GM13977 (cell line): ENCODE measurements at regions not wholly inside any gene's neighbourhood (a gene's known extent, or its start where the extent isn't known, plus 50 kb on each side); places are given as distances from the start of the nearest gene placed in this dataset.

Experiments
- DNase-seq: peaks from one replicate; pipeline ENCODE4 v3.0.0; 2012; ENCODE audit warnings: low spot score
- in situ Hi-C: fragments of 300-500 bp; cut with MboI; formaldehyde crosslinking; loops from one replicate; pipeline ENCODE4 v1.12.0; 2022; ENCODE audit warnings: low sequenced_read_pairs, low pct_unique_long_range_greater_than_20kb, mixed read lengths, inconsistent platforms; ENCODE audit not compliant: unreplicated experiment
- TF ChIP-seq, protein P1 (sequence below): IDR thresholded peaks from 2 replicates; pipeline ENCODE4 v1.5.1; 2012; ENCODE audit warnings: mild to moderate bottlenecking, control low read depth; ENCODE audit not compliant: insufficient read depth; ENCODE audit errors: extremely low read depth, missing control alignments

DNA sequence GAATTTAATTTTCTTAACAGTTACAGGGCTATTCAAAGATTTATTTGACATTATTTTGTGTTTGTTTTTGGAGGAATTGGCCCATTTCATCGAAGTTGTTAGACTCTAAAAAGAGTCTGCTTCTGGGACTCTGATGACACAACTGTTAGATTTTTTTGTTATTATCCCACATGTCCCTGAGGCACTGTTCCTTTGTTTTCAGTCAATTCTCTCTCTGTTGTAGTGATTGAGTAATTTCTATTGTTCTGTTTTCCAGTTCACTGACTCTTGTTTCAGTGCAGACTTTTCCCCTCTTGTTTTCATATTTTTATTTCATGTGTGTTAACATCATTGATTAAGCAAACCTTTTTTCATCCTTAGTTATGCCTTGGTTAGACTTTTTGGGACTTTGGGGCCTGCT is 325.0 kb downstream of the ZNF326 start:
- in situ Hi-C loops: no loop called here
- no peak for DNase-seq
- TF ChIP-seq, protein P1, sequence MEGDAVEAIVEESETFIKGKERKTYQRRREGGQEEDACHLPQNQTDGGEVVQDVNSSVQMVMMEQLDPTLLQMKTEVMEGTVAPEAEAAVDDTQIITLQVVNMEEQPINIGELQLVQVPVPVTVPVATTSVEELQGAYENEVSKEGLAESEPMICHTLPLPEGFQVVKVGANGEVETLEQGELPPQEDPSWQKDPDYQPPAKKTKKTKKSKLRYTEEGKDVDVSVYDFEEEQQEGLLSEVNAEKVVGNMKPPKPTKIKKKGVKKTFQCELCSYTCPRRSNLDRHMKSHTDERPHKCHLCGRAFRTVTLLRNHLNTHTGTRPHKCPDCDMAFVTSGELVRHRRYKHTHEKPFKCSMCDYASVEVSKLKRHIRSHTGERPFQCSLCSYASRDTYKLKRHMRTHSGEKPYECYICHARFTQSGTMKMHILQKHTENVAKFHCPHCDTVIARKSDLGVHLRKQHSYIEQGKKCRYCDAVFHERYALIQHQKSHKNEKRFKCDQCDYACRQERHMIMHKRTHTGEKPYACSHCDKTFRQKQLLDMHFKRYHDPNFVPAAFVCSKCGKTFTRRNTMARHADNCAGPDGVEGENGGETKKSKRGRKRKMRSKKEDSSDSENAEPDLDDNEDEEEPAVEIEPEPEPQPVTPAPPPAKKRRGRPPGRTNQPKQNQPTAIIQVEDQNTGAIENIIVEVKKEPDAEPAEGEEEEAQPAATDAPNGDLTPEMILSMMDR: no peak

DNA sequence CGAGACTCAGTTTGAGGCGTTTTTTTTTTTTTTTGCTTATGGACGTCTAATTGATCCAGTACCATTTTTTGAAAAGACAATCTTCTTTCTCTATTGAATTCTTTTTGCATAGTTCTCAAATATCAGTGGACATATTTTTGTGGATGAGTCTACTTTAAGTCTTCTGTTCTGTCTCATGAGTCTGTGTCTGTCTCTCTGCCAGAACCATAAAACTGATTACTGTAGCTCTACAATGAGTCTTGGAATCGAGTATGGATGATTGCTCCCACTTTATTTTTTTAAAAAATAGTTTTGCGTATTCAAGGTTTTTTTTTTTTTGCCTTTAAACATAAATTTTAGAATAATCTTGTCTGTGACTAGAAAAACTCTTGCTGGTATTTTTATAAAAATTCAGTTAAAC is 323.5 kb downstream of the ZNF326 start:
- in situ Hi-C loops: no loop called here
- TF ChIP-seq, protein P1: no peak
- no peak for DNase-seq

DNA sequence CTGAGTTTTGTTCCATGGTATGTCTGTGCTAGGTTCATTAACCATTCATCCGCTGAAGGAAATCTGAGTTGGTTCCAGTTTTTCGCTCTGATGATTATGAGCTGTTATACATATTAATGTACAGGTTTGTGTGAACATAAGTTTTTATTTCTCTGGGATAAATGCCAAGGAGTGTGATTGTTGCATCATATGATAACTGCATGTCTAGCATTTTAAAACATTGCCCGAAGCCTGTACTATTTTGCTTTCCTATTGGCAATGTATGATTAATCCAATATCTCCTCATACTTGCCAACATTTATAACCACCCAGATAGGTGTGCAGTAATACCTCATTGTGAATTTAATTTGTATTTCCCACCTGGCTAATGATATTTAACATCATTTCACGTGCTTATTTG is 322.7 kb downstream of the ZNF326 start:
- no peak for DNase-seq
- in situ Hi-C loops: no loop called here
- TF ChIP-seq, protein P1: no peak

DNA sequence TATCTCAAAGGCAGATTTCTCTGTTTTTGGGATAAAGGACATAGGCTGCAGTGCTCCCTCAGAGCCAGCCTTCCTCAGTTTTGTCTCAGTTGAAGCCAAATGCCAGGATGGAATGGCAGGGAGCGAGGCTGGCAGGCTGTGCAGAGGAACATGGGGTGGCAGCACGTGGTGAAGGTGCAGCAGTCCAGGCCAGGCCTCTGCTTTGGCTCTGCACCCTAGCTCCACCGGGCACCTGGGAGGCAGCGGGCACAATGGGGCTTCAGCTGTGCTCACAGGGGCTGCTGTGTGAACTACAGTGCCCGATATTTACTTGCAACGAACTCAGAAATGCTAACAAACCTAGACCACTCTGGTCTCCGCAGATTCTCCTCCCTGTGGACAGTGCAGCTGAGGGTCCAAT is 319.6 kb downstream of the ZNF326 start:
- in situ Hi-C loops: no loop called here
- DNase-seq: no peak
- TF ChIP-seq, protein P1: no peak

DNA sequence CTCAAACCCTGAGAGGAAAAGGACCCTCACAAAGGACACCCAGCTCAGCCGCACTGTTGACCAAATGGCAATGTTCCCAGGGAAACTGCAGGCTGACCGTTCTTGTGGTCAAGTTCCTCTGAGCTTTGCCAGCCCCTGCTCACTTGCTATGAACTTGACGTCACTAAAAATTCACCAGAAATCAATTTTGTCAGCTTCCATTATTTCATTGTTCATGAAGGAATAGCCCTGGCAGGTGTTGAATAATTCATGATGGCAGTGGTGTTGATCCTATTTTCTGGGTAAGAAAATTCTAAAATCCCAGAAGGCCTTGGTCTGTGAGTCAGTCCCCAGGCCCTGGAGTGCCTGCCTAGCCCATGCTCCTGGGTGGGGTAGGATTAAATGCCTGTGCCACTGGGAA is 318.9 kb downstream of the ZNF326 start:
- in situ Hi-C loops: no loop called here
- TF ChIP-seq, protein P1: no peak
- no peak for DNase-seq

DNA sequence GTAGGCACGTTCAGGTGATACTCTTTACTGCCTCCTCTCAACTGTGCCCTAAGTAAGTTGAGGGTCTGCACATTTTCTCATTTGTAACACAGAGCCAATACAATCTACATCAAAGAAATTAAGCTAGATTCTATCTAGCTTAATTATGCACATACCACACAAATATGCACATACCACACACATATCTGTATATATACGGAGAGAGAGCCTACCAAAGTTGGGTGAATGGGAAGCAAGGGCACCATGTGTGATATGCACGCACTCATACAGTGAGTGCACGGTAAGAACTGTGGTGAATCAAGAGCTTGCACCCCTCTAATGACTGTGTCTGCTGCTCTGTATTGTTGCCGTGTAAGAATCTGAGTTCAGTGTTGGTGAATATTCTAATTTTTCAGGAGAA is 314.9 kb downstream of the ZNF326 start:
- in situ Hi-C loops: no loop called here
- TF ChIP-seq, protein P1: no peak
- DNase-seq: no peak

DNA sequence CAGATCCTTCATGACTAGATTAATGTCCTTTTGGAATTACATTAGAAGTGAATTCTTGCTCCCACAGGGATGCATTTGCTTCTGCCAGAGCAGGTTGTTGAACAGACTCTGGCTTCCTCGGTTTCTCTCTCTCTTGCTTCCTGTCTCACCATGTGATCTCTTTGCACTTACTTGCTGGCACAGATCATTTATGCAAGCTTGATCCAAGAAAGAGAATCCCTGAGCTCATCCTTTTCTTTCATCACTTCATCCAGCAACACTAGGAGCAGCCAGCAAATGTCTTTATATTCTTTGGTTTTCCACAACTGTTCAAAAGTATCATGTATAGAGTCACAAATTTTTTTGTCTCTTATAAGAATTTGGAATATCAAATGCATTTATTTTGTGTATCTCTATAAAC is 313.5 kb downstream of the ZNF326 start:
- TF ChIP-seq, protein P1: no peak
- no peak for DNase-seq
- in situ Hi-C loops: no loop called here
